ENCODE measurements at regions not wholly inside any gene's neighbourhood (a gene's known extent, or its start where the extent isn't known, plus 50 kb on each side); places are given as distances from the start of the nearest gene placed in this dataset.

DNA sequence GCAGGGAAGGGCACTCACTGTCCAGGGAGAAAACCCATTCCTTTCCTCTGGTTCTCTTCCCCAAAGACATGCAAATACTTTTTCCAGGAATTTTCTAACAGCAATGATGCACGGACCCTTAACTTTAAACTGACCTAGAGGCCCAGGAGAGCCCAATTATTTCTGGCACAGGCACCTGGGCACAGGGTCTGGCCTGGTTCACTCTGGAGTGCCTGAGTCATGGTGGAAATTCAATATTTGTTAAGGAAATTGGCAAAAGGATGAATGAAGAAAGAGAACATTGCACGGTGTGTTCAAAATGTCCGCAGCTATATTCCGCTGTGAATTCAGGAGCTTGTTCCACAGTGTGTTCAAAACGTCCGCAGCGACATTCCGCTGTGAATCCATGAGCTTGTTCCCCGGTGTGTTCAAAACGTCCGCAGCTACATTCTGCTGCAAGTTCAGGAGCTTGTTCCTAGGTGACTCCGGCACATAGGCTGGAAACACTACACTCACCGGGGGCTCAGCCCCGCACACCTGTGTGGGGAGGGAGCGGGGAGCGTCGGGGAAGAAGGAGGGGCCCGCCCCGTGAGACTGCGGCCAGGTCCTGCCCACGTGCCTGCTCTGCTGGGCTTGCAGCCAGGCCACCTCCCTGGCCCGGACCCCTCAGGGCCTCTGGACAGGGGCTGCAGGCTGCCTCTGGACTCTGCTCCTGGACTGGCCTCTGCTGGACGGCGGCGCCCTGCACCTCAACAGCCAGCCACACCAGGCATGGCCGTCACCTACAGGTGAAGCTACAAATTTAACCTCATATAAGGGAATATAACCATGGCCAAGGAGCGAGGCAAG, 72.0 kb upstream of the FAM20C start:
- peak; percentile 44 for DNase-seq (ENCODE audit: low spot score)

DNA sequence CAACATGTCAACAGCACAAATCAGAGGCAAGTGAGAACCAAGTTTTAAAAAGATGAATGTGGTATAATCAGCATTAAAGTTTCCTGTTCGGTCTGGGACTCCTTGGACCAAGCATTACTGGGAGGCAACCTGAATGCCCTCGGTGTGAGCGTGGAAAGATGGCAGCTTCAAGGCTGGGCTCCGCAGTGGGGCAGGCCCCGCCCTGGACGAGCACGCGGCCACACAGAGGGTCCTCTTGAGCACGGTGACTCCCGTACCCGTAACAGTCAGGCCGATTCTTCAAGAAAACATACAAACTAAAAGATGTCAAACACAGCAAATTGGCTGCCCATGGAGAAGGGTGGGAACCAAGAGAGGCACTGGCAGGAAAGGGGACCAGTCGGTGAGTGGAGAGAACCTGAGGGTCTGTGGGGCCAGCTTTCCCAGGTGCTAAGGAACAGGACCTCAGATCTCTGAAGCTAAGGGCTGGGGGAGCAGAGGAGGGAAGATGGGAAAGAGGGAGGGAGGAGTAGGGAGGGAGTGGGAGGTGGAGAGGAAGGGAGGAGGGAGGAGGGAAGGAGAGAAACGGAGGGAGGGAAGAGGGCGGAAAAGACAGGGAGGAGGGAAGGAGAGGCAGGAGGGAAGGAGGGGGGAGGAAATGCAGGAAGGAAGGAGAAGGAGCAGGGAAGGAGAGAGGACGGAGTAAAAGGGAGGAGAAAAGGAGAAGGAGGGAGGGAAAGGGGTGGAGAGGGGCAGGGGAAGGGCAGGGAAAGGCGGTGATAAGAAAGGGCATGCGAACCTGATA, 71.2 kb upstream of the FAM20C start:
- peak; percentile 36 for DNase-seq (ENCODE audit: low spot score)

GRCh38 chr7:123237-123636, 69.1 kb upstream of the FAM20C start:
- peak; percentile 46 for DNase-seq (ENCODE audit: low spot score)

DNA sequence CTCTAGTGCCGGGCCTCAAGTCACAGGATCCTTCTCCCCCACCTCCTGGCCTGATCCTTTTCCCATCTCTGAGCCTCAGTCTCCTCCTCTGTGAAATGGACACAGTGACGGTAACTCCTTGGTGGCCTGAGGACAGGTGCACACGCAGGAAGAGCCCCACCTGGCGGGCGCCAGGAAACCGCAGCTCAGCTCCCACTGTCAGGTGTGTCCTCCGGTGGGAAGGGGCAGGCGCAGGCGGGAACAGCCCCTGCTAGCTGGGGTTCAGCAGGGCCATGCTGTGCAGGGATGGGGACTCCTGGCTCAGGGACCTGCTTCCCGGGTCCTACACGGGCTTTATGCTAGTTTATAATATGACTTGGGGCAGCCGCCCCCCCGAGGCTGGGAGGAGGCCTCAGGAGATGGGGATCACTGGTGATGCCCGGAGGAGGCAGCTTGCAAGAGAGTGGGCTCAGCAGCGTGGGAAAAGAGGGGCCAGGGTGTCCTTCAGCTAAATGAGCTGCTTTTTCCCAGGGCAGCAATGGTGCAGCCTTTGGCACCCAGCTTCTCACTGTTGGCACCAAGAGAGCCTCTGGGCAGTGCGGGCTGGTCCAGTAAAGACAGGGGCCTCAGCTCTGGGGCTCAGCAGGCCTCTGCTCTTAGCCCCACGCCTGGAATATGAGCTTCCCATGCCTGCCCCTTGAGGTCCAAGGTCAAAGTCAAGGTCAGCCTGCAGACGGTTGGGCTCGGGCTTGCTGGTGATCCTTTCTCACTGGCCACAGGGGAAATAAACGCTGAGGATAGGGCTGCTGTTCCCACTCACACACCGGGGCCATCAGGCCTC, 68.0 kb upstream of the FAM20C start:
- no peak for DNase-seq (ENCODE audit: low spot score)

- peak; percentile 41 for DNase-seq (ENCODE audit: low spot score)
Observed at GRCh38 chr7:125061-125475, 67.3 kb upstream of the FAM20C start.

DNA sequence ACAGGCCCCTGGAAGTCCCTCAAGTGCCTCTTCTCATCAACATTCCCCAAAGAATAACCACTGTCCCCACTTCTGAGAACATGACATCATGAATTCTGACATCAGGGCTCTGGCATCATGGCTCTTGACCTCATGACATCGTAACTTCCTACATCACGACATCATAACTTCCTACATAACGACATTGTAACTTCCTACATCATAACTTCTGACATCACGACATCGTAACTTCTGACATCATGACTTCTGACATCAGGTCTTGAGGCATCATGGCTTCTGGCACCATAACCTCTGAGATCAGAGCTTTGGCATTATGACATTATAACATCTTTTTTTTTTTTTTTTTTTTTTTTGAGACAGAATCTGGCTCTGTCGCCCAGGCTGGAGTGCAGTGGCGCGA, 66.7 kb upstream of the FAM20C start:
- peak; percentile 18 for DNase-seq (ENCODE audit: low spot score)

DNA sequence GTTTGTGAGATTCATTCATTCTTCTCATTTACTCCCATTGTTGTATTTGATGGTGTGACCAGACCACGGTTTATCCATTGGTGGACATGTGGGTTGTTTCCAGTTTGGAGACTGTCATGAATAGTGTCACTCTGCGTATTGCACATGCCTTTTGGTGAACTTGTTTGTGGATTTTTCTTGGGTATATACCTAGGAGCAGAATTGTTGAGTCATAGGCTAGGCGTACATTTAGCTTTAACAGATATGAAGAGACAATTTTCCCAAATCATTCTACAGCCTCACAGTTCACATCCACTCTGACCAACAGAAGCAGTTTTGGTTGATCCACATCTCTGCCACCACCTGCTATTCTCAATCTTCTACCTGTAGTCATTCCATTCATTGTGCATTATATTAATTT, 66.0 kb upstream of the FAM20C start:
- DNase-seq (ENCODE audit: low spot score) = peak; percentile 18

- DNase-seq (ENCODE audit: low spot score) = peak; percentile 37
Observed at GRCh38 chr7:127064-127598, 65.2 kb upstream of the FAM20C start.

GRCh38 chr7:128171-129080, 63.9 kb upstream of the FAM20C start:
- peak; percentile 34 for DNase-seq (ENCODE audit: low spot score)

GRCh38 chr7:129366-130221, 62.8 kb upstream of the FAM20C start:
- DNase-seq (ENCODE audit: low spot score) = peak; percentile 33

DNA sequence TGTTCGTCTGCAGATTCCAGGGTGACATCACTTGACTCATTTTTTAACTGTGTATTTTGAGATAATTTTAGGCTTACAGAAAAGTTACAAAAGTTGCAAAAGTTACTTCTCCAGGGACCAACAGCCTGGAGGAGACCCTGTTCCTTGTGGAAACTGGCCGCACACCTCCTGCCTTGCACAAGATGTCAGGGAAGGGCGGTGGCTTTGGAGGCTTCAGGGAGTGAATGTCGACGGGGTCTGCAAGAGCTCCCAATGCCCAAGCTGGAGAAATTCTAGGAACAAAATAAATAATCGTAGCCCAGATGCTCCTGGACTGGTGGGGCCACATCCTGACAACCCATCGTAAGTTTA, 62.2 kb upstream of the FAM20C start:
- DNase-seq (ENCODE audit: low spot score) = peak; percentile 24

GRCh38 chr7:130875-131780, 61.2 kb upstream of the FAM20C start:
- peak; percentile 39 for DNase-seq (ENCODE audit: low spot score)

- peak; percentile 31 for DNase-seq (ENCODE audit: low spot score)
Observed at GRCh38 chr7:131781-132482, 60.4 kb upstream of the FAM20C start.

- no peak for DNase-seq (ENCODE audit: low spot score)
Observed at GRCh38 chr7:132899-133298, 59.5 kb upstream of the FAM20C start.

DNA sequence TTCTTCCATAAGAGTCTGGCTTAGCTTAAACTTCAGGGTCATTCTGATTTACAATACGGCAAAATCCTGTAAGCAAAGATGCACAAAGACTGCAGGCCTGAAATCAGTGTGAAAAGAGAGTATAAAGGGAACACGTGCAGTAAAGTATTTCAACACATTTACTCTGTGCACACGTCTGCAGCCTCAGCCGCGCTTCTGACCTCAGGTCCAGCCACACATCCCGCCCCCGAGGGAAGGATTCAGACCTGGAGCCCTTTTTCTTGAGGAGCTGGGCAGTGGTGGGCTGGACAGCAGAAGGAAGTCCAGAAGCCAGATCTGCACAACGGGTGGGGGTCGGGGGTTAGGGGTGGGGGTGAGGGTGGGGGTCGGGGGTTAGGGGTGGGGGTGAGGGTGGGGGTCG, 58.9 kb upstream of the FAM20C start:
- peak; percentile 32 for DNase-seq (ENCODE audit: low spot score)

DNA sequence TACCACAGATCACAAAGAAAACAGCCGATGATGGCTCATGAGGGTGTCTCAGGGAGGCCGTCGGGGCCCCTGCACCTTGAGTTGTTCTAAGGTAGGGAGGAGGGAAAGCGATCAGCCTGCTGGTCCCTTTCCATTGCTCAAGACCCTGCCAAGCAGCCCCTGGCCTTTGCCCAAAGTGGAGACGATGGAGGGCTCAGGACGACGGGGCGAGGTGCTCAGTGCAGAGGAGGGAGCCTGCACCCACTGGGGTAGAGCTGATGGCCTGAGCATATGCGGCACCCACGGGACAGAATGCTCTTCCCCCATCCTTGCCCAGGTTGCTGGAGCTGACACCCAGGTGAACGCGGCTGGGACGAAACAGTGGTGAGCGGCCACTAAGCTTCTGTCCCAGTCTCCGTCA, 58.3 kb upstream of the FAM20C start:
- peak; percentile 32 for DNase-seq (ENCODE audit: low spot score)

GRCh38 chr7:134561-135256, 57.7 kb upstream of the FAM20C start:
- DNase-seq (ENCODE audit: low spot score) = peak; percentile 38

DNA sequence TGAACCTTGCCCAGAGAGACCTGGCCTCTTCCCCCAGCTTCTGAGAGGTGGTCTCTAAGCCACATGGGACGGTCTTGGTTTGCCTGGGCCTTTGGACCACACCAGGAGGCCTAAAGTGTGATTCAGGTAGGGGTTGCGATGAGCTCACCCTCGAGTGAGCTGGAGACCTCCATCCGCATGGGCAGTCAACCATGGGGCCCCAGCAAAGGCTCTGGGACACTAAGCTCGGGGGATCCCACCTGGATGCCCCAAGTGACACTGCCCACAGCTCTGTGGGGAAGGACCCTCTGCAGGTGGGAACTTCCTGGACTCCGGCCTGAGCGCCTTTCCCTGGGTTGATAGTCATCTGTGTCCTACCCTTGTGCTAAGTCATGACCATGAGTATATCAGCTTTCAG, 57.1 kb upstream of the FAM20C start:
- DNase-seq (ENCODE audit: low spot score) = peak; percentile 29
